ENCODE measurements at regions not wholly inside any gene's neighbourhood (a gene's known extent, or its start where the extent isn't known, plus 50 kb on each side); places are given as distances from the start of the nearest gene placed in this dataset.

DNA sequence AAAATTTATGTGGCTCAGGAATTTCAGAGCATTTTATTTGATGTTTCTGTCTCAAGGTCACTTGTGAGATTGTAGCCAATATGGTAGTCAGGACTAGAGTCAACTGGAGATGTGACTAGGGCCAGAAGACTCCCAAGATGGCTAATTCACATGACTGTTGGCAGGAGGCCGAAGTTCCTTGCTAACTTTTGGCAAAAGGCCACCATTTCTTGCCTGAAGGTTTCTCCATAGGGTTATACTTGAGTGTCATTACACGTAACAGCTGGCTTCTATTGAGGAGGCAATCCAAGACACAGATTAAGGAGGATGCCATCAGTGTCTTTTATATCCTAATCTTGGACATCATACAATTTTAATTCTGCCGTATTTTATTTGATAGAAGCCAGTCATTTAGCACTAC is 162.3 kb upstream of the MAOA start:
- no peaks in the 10 kb centered on the region for H3K79me2 ChIP-seq (ENCODE audit: control insufficient read depth in 1 of 2, insufficient read depth in 2 of 2, low read length in 2 of 2)
- DNase-seq (ENCODE audit: low read depth in 1 of 2, low spot score in 2 of 2) (no peak), FAIRE-seq (no peak)
- H3K36me3 ChIP-seq (ENCODE audit: control insufficient read depth in 2 of 4, insufficient read depth in 4 of 4, low read length in 3 of 4): no peaks in the 10 kb centered on the region
- H3K27ac ChIP-seq (ENCODE audit: low read depth, low read length): no peak overlapping the region
- H3K9me3 ChIP-seq (ENCODE audit: insufficient read depth in 2 of 2, low read depth in 1 of 2, low read length in 1 of 2): no peaks in the 10 kb centered on the region
- no peaks in the 10 kb centered on the region for H3K79me1 ChIP-seq (ENCODE audit: low read depth, low read length)
- no peak overlapping the region for H2AK5ac ChIP-seq (ENCODE audit: low read depth, low read length)
- H3K4ac ChIP-seq (replicated peaks; ENCODE audit: insufficient read length, low read depth, low read length): no peak overlapping the region
- H3K9ac ChIP-seq (replicated peaks in 1 of 4; ENCODE audit: extremely low read depth in 1 of 4, low read depth in 3 of 4, low read length in 3 of 4): no peak overlapping the region
- 95% methylated on average over 3 of the region's 3 CpGs; no CpG with 5 or more reads in 1 of the 2 experiments for WGBS, 2 experiments (ENCODE audit: extremely low coverage in 1 of 2, insufficient coverage in 1 of 2, insufficient read length in 1 of 2, insufficient replicate concordance in 2 of 2, low coverage in 1 of 2, low lambda C conversion rate in 2 of 2, missing lambda C conversion rate in 1 of 2)
- H3K4me2 ChIP-seq (ENCODE audit: insufficient read depth in 1 of 2, low read depth in 2 of 2, low read length in 2 of 2): no peak overlapping the region
- CTCF ChIA-PET (ENCODE audit: partially characterized antibody): no interaction called here
- no peaks in the 10 kb centered on the region for H3K4me1 ChIP-seq (replicated peaks in 1 of 4; ENCODE audit: control insufficient read depth in 3 of 4, insufficient read depth in 4 of 4, low read length in 3 of 4)
- H3K14ac ChIP-seq (ENCODE audit: insufficient read length): no peak overlapping the region
- POLR2A ChIA-PET (ENCODE audit: partially characterized antibody): no interaction called here
- H3K56ac ChIP-seq (replicated peaks; ENCODE audit: insufficient read length, low read depth, low read length): no peak overlapping the region
- H2BK120ac ChIP-seq (replicated peaks; ENCODE audit: low read depth, low read length): no peak overlapping the region
- no peak overlapping the region for H2BK15ac ChIP-seq (ENCODE audit: low read length)
- H2BK12ac ChIP-seq (ENCODE audit: low read depth, low read length): no peak overlapping the region
- no peak overlapping the region for H3K18ac ChIP-seq (ENCODE audit: extremely low read depth, low read length)
- no peaks in the 10 kb centered on the region for H4K20me1 ChIP-seq (replicated peaks in 1 of 2; ENCODE audit: control insufficient read depth in 1 of 2, insufficient read depth in 2 of 2, low read length in 2 of 2)
- no peak overlapping the region for H2BK5ac ChIP-seq (ENCODE audit: low read depth, low read length)
- H2BK20ac ChIP-seq (ENCODE audit: low read length): no peak overlapping the region
- H3K23me2 ChIP-seq (ENCODE audit: low read depth, low read length): no peaks in the 10 kb centered on the region
- H4K91ac ChIP-seq (replicated peaks; ENCODE audit: insufficient read length, low read length): no peak overlapping the region
- no peak overlapping the region for H2AFZ ChIP-seq (ENCODE audit: low read length)
- no peak overlapping the region for H4K5ac ChIP-seq (ENCODE audit: insufficient read length, low read depth, low read length)
- no peak overlapping the region for H3K4me3 ChIP-seq (ENCODE audit: extremely low read depth in 1 of 4, insufficient read depth in 2 of 4, low read depth in 3 of 4, low read length in 4 of 4)
- no peaks in the 10 kb centered on the region for H3K27me3 ChIP-seq (replicated peaks in 1 of 4; ENCODE audit: control insufficient read depth in 3 of 4, extremely low read depth in 1 of 4, insufficient read depth in 3 of 4, low read length in 3 of 4)
- no peak overlapping the region for H3K23ac ChIP-seq (ENCODE audit: insufficient read length)
- no peak overlapping the region for H4K8ac ChIP-seq (ENCODE audit: extremely low read depth, insufficient read depth, low read length)
- no peak for TF ChIP-seq CEBPB (IDR thresholded peaks at IDR 0.05; ENCODE audit: low read depth, low read length)
- TF ChIP-seq, protein P1, sequence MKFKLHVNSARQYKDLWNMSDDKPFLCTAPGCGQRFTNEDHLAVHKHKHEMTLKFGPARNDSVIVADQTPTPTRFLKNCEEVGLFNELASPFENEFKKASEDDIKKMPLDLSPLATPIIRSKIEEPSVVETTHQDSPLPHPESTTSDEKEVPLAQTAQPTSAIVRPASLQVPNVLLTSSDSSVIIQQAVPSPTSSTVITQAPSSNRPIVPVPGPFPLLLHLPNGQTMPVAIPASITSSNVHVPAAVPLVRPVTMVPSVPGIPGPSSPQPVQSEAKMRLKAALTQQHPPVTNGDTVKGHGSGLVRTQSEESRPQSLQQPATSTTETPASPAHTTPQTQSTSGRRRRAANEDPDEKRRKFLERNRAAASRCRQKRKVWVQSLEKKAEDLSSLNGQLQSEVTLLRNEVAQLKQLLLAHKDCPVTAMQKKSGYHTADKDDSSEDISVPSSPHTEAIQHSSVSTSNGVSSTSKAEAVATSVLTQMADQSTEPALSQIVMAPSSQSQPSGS (IDR thresholded peaks at IDR 0.05; ENCODE audit: low read length): no peak
- TF ChIP-seq EZH2 (IDR thresholded peaks at IDR 0.05; ENCODE audit: low read depth, low read length, severe bottlenecking): no peak
- TF ChIP-seq POLR2AphosphoS5 (IDR thresholded peaks at IDR 0.05; ENCODE audit: low read depth, low read length): no peak
- no peak for TF ChIP-seq CHD1 (IDR thresholded peaks at IDR 0.05; ENCODE audit: low read depth, low read length)
- no peak for TF ChIP-seq JUND (IDR thresholded peaks at IDR 0.05; ENCODE audit: low read length)
- TF ChIP-seq POLR2A (IDR thresholded peaks at IDR 0.05; ENCODE audit: control extremely low read depth in 1 of 2, low read depth in 2 of 2, low read length in 2 of 2): no peak
- no peak for TF ChIP-seq EGR1 (IDR thresholded peaks at IDR 0.05; ENCODE audit: borderline replicate concordance, low read depth, low read length)
- TF ChIP-seq TEAD4 (IDR thresholded peaks at IDR 0.05; ENCODE audit: low read depth, low read length): no peak
- TF ChIP-seq RXRA (IDR thresholded peaks at IDR 0.05; ENCODE audit: insufficient read depth, low read depth, low read length): no peak
- TF ChIP-seq YY1 (IDR thresholded peaks at IDR 0.05; ENCODE audit: low read depth, low read length): no peak
- TF ChIP-seq MAFK (IDR thresholded peaks at IDR 0.05; ENCODE audit: low read depth, low read length): no peak
- no peak for TF ChIP-seq SP4 (IDR thresholded peaks at IDR 0.05; ENCODE audit: low read length)
- no peak for TF ChIP-seq BRCA1 (IDR thresholded peaks at IDR 0.05; ENCODE audit: low read depth, low read length)
- TF ChIP-seq SRF (IDR thresholded peaks at IDR 0.05; ENCODE audit: low read depth, low read length): no peak
- no peak for TF ChIP-seq SUZ12 (IDR thresholded peaks at IDR 0.05; ENCODE audit: low read length)
